HG02678 (cell line): ENCODE measurements at regions not wholly inside any gene's neighbourhood (a gene's known extent, or its start where the extent isn't known, plus 50 kb on each side); places are given as distances from the start of the nearest gene placed in this dataset.
A peak's percentile ranks its signal among the peaks of the same experiment; 100 is the strongest.
"Not testable (repeated sequence)": the region's sequence is repeated elsewhere in the genome, so short reads cannot be mapped to it uniquely, and the experiment has no call there.

Experiments
- ATAC-seq: cut with Tn5 transposase; IDR thresholded peaks from one replicate; pipeline ENCODE4 v1.9.1; 2021; ENCODE audit warnings: mild to moderate bottlenecking, moderate library complexity; ENCODE audit not compliant: unreplicated experiment

- ATAC-seq: no peak
Measured at GRCh38 chr14:38045461-38045860, 162.2 kb upstream of the SSTR1 start.

DNA sequence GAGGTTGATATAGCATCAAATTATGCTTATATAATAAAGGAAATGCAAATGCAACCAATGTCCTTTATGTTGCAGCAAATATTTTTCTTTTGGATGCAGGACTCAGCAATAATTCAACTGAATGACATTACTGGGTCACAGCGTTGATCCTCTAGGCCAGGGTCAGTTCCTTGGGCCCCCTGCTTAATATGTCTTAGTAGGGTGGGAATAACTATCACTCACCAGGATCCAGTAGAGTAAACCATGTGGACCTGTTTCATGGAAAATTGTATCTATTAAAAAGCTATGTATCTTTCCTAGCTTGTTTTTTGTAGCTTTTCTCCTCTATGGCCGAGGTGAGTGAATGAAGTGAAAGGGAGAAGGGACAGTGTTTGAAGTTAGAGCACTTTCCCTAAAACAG is 161.5 kb upstream of the SSTR1 start:
- ATAC-seq: no peak

GRCh38 chr14:38047195-38047902 is 160.4 kb upstream of the SSTR1 start:
- ATAC-seq: no peak

DNA sequence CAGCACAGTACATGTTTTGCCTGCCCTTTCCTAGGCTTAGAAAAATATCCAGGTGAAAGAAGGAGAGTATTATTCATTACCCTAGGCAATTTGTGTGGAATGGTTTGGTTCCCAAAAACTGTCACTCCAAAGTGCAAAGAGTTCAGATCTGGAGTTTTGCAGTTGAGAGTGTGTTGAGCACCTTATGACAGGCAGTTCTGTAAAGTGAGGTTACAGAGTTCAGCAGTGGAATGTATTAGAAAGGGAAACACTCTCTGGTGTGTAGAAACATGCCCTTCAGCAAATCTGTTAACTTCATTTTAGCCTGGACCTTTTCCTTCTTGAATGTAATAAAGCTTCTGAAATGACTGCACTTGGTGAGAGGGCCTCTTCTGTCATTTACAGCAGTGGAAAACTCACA is 154.0 kb upstream of the SSTR1 start:
- ATAC-seq: no peak

DNA sequence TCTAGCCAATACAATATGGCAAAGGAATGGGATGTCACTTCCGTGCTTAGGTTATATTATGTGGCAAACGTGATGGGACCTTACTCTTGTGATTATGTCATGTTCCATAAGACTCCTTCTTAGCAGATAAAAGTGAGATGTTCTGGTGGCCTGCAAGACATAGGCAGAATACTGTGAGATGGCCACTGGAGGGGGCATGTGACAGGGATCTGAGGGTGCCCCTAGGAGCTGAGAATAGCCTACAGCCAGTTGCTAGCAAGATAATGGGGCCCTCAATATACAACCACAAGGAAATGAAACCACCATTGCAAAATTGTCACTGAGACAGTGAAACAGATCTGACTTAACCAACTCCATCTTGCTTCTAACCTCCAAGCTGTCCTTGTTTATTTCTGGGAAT is 151.4 kb upstream of the SSTR1 start:
- peak; percentile 49 for ATAC-seq

DNA sequence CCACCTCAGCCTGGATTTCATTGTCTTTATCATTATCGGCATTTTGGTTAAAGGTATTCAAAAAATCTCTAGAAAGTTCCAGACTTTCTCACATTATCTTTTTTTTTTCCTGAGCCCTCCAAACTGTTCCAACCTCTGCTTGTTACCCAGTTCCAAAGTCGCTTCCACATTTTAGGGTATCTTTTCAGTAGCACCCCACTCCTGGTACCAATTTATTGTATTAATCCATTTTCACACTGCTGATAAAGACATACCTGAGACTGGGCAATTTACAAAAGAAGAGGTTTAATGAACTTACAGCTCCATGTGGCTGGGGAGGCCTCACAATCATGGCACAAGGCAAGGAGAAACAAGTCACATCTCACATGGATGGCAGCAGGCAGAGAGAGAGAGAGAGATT is 145.5 kb upstream of the SSTR1 start:
- not testable (repeated sequence) for ATAC-seq

DNA sequence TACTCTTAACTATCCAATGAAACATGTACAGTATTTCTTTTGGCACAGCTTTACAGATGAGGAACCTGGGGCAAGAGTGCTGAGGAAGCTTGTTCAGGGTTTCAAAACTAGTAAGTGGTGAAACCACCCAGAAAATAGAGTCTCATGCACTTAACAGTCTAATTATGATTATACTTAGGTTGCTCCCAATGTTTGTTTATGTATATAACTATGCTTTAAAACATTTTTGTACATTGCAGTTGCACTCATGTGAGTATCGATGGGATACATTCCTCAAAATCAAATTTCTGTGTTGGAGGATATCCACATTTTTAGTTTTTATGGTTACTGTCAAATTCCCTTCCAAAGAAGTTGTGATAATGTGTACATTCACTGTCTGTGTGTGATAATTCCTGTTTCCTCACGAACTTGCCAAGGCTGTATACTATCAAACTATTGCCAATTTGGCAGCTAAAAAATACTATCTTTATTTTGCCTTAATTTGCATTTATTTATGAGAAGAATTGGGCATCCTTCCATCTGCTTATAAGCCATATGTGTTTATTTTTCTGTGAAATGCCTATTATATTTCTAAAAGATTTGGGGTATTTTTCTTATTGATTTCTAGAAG is 143.9 kb upstream of the SSTR1 start:
- no peak for ATAC-seq

DNA sequence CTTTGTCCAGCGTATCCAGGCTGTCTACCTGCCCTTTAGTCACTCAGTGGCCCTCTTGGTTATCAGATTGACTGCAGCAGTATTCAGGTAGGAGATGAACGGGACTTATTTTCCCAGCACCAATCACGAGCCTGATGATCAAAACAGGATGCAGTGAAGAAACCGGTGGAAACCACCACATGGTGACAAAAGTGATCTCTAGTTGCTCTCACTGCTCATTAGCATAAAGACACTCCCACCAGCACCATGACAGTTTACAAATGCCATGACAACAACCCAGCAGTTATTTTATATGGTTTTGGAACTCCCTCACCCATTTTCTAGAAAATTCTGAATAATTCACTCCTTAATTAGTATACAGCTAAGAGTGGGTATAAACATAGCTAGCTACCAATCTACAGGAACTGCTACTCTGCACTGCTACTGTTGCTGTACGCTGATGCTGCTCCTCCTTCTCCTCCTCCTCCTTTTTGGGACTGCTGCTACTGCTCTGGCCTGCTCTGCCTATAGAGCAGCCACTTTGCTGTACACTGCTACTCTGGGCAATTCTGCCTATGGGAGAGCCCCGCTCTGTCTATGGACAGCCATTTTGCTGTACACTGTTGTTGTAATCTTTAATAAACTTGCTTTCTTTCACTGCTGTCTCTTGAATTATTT is 142.5 kb upstream of the SSTR1 start:
- ATAC-seq: peak; percentile 69

GRCh38 chr14:38070061-38070588 is 137.6 kb upstream of the SSTR1 start:
- no peak for ATAC-seq

- ATAC-seq: no peak
Measured at GRCh38 chr14:38073641-38074040, 134.1 kb upstream of the SSTR1 start.

DNA sequence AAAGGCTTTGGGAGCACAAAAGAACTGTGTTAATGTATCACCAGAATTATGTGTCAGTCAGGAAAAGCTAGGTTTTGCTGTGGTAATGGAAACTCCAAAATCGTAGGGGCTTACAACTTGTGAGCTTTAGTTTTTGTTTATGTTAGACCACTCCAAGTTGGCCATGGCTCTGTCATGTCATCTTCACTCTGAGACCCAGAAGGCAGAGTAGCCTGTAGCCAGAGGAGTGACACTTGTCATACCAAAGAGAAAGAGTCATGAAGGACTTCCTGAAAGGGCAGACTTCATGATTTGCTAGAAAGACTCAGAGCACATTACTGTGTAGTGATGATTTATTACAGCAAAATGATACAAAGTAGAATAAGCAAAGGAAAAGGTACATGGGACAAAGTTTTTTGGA is 133.6 kb upstream of the SSTR1 start:
- ATAC-seq: no peak

- no peak for ATAC-seq
Measured at GRCh38 chr14:38074754-38075153, 132.9 kb upstream of the SSTR1 start.

- ATAC-seq: peak; percentile 35
Measured at GRCh38 chr14:38078393-38078792, 129.3 kb upstream of the SSTR1 start.

DNA sequence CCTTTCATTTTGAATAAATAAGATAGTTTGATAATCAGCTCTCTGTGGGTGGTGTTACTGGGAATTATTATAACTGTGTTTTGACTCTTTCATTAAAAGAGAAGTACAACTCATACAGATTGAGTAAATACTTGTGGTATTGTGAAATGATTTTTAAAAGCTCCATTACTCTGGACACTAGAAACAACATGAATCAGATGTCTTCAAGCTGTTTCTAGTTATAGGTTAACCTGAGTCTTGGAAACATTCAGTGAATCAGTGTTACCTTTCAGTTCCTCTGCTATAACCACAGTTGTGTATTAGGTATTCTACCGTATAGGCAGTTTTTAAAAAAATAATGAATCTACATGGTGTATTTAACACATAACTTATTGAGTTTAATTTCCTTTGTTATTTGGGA is 128.4 kb upstream of the SSTR1 start:
- peak; percentile 97 for ATAC-seq

GRCh38 chr14:38079886-38080285 is 127.8 kb upstream of the SSTR1 start:
- no peak for ATAC-seq

GRCh38 chr14:38080696-38081095 is 127.0 kb upstream of the SSTR1 start:
- no peak for ATAC-seq

GRCh38 chr14:38083039-38083438 is 124.7 kb upstream of the SSTR1 start:
- no peak for ATAC-seq

- no peak for ATAC-seq
Measured at GRCh38 chr14:38089123-38089522, 118.6 kb upstream of the SSTR1 start.

- peak; percentile 48 for ATAC-seq
Measured at GRCh38 chr14:38090506-38090905, 117.2 kb upstream of the SSTR1 start.

DNA sequence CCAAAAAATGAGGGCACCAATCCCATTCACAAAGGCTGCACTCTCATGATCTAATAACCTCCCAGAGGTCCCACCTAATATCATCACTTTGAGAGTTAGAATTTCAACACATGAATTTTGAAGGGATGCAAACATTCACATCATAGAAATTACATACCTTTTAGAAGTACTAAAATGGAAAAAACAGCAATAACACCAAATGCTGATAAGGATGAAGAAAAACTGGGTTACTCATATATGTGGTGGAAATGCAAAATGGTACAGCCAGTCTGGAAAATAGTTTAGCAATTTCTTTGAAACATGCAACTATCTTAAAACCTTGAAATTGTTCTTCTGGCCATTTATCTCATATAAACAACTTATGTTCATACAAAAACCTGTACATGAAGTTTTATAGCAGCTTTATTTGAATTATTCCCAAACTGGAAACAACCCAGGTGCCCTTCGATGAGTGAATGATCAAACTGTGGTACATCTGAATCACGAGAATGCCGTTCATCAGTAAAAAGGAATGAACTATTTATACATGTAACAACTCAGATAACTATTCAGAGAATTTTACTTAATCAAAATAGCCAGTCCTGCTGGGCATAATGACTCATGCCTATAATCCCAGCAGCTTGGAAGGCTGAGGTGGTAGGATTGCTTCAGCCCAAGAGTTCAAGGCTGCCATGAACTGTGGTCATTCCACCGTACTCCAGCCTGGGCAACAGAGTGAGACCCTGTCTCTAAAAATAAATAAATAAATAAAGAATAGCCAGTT is 109.4 kb upstream of the SSTR1 start:
- no peak for ATAC-seq

GRCh38 chr14:38101679-38102078 is 106.0 kb upstream of the SSTR1 start:
- no peak for ATAC-seq
